Neural cell (in vitro differentiated cells): ENCODE measurements at regions not wholly inside any gene's neighbourhood (a gene's known extent, or its start where the extent isn't known, plus 50 kb on each side); places are given as distances from the start of the nearest gene placed in this dataset.

Experiments
- H2AFZ ChIP-seq: fragments of 200-600, 300-800 bp; sonication (generic), shearing (Covaris generic); 2 replicates; pipeline ENCODE4 v1.6.0; 2014; ENCODE audit warnings: low read depth, mild to moderate bottlenecking, antibody characterized with exemption, low read length, moderate library complexity
- H3F3A ChIP-seq: fragments of 200-600 bp; shearing (Covaris generic); 2 replicates; pipeline ENCODE4 v1.6.1; 2016; ENCODE audit warnings: mild to moderate bottlenecking, moderate library complexity, mixed read lengths, antibody characterized with exemption, low read length; ENCODE audit not compliant: insufficient read depth, poor library complexity, severe bottlenecking
- H3K27ac ChIP-seq: fragments of 200-600, 300-800 bp; sonication (generic), shearing (Covaris generic); 2 replicates; pipeline ENCODE4 v1.5.1; 2014; ENCODE audit warnings: mild to moderate bottlenecking, low read length, moderate library complexity
- H3K27me3 ChIP-seq: fragments of 300-800, 200-600 bp; sonication (generic), shearing (Covaris generic); 2 replicates; pipeline ENCODE4 v1.6.0; 2014; ENCODE audit warnings: mild to moderate bottlenecking, low read depth, low read length, moderate library complexity; ENCODE audit not compliant: insufficient read depth
- H3K36me3 ChIP-seq: fragments of 300-800, 200-600 bp; sonication (generic), shearing (Covaris generic); 2 replicates; pipeline ENCODE4 v1.5.1; 2014; ENCODE audit warnings: mild to moderate bottlenecking, antibody characterized with exemption, low read length, moderate library complexity; ENCODE audit not compliant: insufficient read depth
- H3K4me2 ChIP-seq: fragments of 300-800, 200-600 bp; sonication (generic), shearing (Covaris generic); 2 replicates; pipeline ENCODE4 v1.6.0; 2014; ENCODE audit warnings: mild to moderate bottlenecking, low read length
- H3K4me3 ChIP-seq: fragments of 300-800, 200-600 bp; sonication (generic), shearing (Covaris generic); 2 replicates; pipeline ENCODE4 v1.5.1; 2014; ENCODE audit warnings: mild to moderate bottlenecking, low read length, moderate library complexity
- H3K79me2 ChIP-seq: fragments of 200-600 bp; shearing (Covaris generic); replicated peaks from 2 replicates; pipeline ENCODE4 v1.6.0; 2014; ENCODE audit warnings: mild to moderate bottlenecking, low read length, moderate library complexity; ENCODE audit not compliant: insufficient read depth
- H3K9ac ChIP-seq: fragments of 300-800, 200-600 bp; sonication (generic), shearing (Covaris generic); 2 replicates; pipeline ENCODE4 v1.6.1; 2016; ENCODE audit warnings: mild to moderate bottlenecking, low read length, mixed read lengths
- H3K9me2 ChIP-seq: fragments of 200-600 bp; shearing (Covaris generic); 2 replicates; pipeline ENCODE4 v1.6.1; 2016; ENCODE audit warnings: mild to moderate bottlenecking, low read length, mixed read lengths; ENCODE audit not compliant: insufficient read depth
- H3K9me3 ChIP-seq: fragments of 200-600, 300-800 bp; sonication (generic), shearing (Covaris generic); 2 replicates; pipeline ENCODE4 v1.6.1; 2016; ENCODE audit warnings: mild to moderate bottlenecking, mixed run types, low read length, moderate library complexity, mixed read lengths
- H4K20me1 ChIP-seq: fragments of 200-600 bp; shearing (Covaris generic); 2 replicates; pipeline ENCODE4 v1.6.1; 2016; ENCODE audit warnings: mild to moderate bottlenecking, mixed run types; ENCODE audit not compliant: insufficient read depth
- CTCF ChIP-seq: fragments of 450-650 bp; IDR thresholded peaks from 2 replicates; pipeline ENCODE4 v1.5.1; 2014; ENCODE audit warnings: antibody characterized with exemption, mild to moderate bottlenecking, moderate library complexity; ENCODE audit not compliant: poor library complexity, severe bottlenecking
- EP300 ChIP-seq: fragments of 450-650 bp; conservative IDR thresholded peaks from 2 replicates; pipeline ENCODE4 v1.6.1; 2014; ENCODE audit warnings: antibody characterized with exemption, mild to moderate bottlenecking, moderate library complexity; ENCODE audit not compliant: poor library complexity, severe bottlenecking
- EZH2 ChIP-seq: fragments of 200-600, 300-800 bp; shearing (Covaris generic), sonication (generic); IDR thresholded peaks from 2 replicates; pipeline ENCODE4 v1.6.1; 2014; ENCODE audit warnings: antibody characterized with exemption, low read length, borderline replicate concordance, mild to moderate bottlenecking; ENCODE audit not compliant: insufficient read depth, poor library complexity, severe bottlenecking
- MXI1 ChIP-seq: fragments of 450-650 bp; conservative IDR thresholded peaks from 2 replicates; pipeline ENCODE4 v1.6.1; 2014; ENCODE audit warnings: antibody characterized with exemption, mild to moderate bottlenecking; ENCODE audit not compliant: poor library complexity, severe bottlenecking
- POLR2AphosphoS5 ChIP-seq: IDR thresholded peaks from 2 replicates; pipeline ENCODE4 v1.6.1; 2012
- RAD21 ChIP-seq: fragments of 450-650 bp; conservative IDR thresholded peaks from 2 replicates; pipeline ENCODE4 v1.6.1; 2014; ENCODE audit warnings: antibody characterized with exemption, mild to moderate bottlenecking, moderate library complexity
- TAF1 ChIP-seq: IDR thresholded peaks from 2 replicates; pipeline ENCODE4 v1.6.1; 2012; ENCODE audit warnings: low read depth
- TF ChIP-seq, protein P1 (sequence below): IDR thresholded peaks from 2 replicates; pipeline ENCODE4 v1.6.1; 2012; ENCODE audit warnings: borderline replicate concordance

DNA sequence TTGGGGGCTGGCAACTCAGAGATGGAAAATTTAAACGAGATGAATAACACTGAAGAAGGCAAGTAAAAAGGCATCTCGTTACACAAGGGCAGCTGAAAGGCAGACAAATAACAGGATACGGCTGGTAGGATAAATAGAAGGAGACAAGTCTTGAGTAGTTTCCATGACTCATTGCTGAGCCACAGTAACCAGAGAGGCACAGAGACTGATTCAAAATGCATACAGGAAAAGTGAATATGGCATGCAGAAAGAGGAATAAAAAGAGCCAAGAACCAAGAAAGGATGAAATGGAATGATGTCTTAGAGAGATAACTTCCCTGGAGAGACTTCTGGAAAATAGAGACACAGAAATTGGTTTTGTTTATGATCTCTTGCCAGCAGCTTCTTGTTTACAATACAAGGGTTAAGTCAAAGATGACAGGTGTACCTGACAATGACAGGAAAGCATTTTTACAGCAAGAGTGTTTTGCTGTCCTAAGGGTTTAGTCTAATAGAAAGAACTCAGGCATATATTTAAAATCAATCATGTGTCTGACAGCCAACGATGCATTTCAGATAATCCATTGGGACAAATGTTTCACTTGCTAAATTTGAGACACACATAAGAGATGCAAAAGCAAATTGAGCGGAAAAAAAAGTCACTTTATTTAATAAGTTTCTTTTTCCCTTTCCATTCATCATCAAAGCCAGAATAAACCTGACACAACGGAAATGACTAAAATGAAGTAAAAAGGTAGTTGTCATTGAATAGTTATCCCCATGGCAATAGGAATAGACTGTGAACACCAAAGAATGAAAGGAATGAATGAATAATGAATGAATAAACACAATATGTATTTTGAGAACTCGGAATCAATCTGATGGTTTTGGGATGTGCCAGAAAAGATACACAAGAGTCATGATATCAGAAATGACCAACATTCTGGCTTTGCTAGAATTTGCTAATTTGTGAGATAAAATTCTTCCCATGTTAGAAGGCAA, 68.0 kb upstream of the KCNQ5 start:
- Histone ChIP-seq H2AFZ (no peak overlapping the region), H3K9ac (no peak overlapping the region), H3F3A (peaks cover 4% of the 10 kb centered on the region), H3K27me3 (peaks cover 5% of the 10 kb centered on the region), H3K4me3 (peak overlapping the region; percentile 1), H3K79me2 (no peaks in the 10 kb centered on the region), H3K9me2 (no peaks in the 10 kb centered on the region), H3K36me3 (no peaks in the 10 kb centered on the region), H4K20me1 (no peaks in the 10 kb centered on the region), H3K27ac (no peak overlapping the region), H3K9me3 (no peaks in the 10 kb centered on the region), H3K4me2 (peak overlapping the region; percentile 9)
- TF ChIP-seq CTCF (no peak), MXI1 (peak; percentile 25), EZH2 (no peak), RAD21 (peak; percentile 10), EP300 (peak; percentile 98), TAF1 (no peak), POLR2AphosphoS5 (peak; percentile 95)
- TF ChIP-seq, protein P1, sequence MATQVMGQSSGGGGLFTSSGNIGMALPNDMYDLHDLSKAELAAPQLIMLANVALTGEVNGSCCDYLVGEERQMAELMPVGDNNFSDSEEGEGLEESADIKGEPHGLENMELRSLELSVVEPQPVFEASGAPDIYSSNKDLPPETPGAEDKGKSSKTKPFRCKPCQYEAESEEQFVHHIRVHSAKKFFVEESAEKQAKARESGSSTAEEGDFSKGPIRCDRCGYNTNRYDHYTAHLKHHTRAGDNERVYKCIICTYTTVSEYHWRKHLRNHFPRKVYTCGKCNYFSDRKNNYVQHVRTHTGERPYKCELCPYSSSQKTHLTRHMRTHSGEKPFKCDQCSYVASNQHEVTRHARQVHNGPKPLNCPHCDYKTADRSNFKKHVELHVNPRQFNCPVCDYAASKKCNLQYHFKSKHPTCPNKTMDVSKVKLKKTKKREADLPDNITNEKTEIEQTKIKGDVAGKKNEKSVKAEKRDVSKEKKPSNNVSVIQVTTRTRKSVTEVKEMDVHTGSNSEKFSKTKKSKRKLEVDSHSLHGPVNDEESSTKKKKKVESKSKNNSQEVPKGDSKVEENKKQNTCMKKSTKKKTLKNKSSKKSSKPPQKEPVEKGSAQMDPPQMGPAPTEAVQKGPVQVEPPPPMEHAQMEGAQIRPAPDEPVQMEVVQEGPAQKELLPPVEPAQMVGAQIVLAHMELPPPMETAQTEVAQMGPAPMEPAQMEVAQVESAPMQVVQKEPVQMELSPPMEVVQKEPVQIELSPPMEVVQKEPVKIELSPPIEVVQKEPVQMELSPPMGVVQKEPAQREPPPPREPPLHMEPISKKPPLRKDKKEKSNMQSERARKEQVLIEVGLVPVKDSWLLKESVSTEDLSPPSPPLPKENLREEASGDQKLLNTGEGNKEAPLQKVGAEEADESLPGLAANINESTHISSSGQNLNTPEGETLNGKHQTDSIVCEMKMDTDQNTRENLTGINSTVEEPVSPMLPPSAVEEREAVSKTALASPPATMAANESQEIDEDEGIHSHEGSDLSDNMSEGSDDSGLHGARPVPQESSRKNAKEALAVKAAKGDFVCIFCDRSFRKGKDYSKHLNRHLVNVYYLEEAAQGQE: peak; percentile 74

GRCh38 chr6:72554761-72555221, 67.1 kb upstream of the KCNQ5 start:
- Histone ChIP-seq H3K4me2 (peak overlapping the region; percentile 9), H3F3A (peaks cover 4% of the 10 kb centered on the region), H3K9me2 (no peaks in the 10 kb centered on the region), H4K20me1 (no peaks in the 10 kb centered on the region), H3K36me3 (no peaks in the 10 kb centered on the region), H3K4me3 (peak overlapping the region; percentile 1), H2AFZ (no peak overlapping the region), H3K9ac (no peak overlapping the region), H3K79me2 (no peaks in the 10 kb centered on the region), H3K27me3 (peaks cover 5% of the 10 kb centered on the region), H3K9me3 (no peaks in the 10 kb centered on the region), H3K27ac (no peak overlapping the region)
- TF ChIP-seq, protein P1: no peak
